ENCODE measurements at regions not wholly inside any gene's neighbourhood (a gene's known extent, or its start where the extent isn't known, plus 50 kb on each side); places are given as distances from the start of the nearest gene placed in this dataset.
A peak's percentile ranks its signal among the peaks of the same experiment; 100 is the strongest.

- no peak overlapping the region for H3K4me3 ChIP-seq (ENCODE audit: low read depth in 2 of 2, low read length in 2 of 2)
- TF ChIP-seq POLR2AphosphoS5 (IDR thresholded peaks at IDR 0.05; ENCODE audit: low read depth, low read length): no peak
- TF ChIP-seq CTCF (IDR thresholded peaks at IDR 0.05): peak; percentile 63; the same call in 1 of the 2 replicates
- no peak for TF ChIP-seq REST (IDR thresholded peaks at IDR 0.05; ENCODE audit: insufficient read depth in 1 of 2, low read depth in 2 of 2, low read length in 1 of 2)
- intact Hi-C loops (cut with micrococcal nuclease; ENCODE audit: unreplicated experiment): no loop called here
- H3K36me3 ChIP-seq (ENCODE audit: control insufficient read depth, insufficient read depth, low read length): no peaks in the 10 kb centered on the region
- ChIA-PET CTCF (interaction anchor here (0.6 kb wide), 1 partner anchor 150 kb away, joined by 4 read pairs; no protein-coding TSS in a partner anchor), POLR2A (no interaction called here)
- H3K27ac ChIP-seq (ENCODE audit: low read length): no peak overlapping the region
- in situ Hi-C loops (cut with HindIII; ENCODE audit: low pct_unique_long_range_greater_than_20kb, low sequenced_read_pairs): no loop called here
- ATAC-seq (no peak), DNase-seq (ENCODE audit: low read depth, low spot score) (no peak)
- no peaks in the 10 kb centered on the region for H3K4me1 ChIP-seq (ENCODE audit: control insufficient read depth, insufficient read depth, low read length)
- no peaks in the 10 kb centered on the region for H3K27me3 ChIP-seq (ENCODE audit: control insufficient read depth, insufficient read depth, low read length)
- no peaks in the 10 kb centered on the region for H3K9me3 ChIP-seq (ENCODE audit: control insufficient read depth, insufficient read depth, low read depth, low read length)
- no TSS peak for BruUV-seq (replicated peaks)
Measured at GRCh38 chr9:80175286-80176150, 603.8 kb downstream of the TLE4 start.

GRCh38 chr9:80163889-80164288 is 592.1 kb downstream of the TLE4 start:
- ChIA-PET CTCF (no interaction called here), POLR2A (no interaction called here)
- TF ChIP-seq TCF7L2 (IDR thresholded peaks at IDR 0.05; ENCODE audit: low read depth, low read length) (no peak), CTCF (IDR thresholded peaks at IDR 0.05) (no peak), SIN3A (IDR thresholded peaks at IDR 0.05; ENCODE audit: borderline replicate concordance, insufficient read depth, low read depth, low read length) (no peak), REST (IDR thresholded peaks at IDR 0.05; ENCODE audit: insufficient read depth in 1 of 2, low read depth in 2 of 2, low read length in 1 of 2) (no peak), POLR2AphosphoS5 (IDR thresholded peaks at IDR 0.05; ENCODE audit: low read depth, low read length) (no peak)
- H3K27me3 ChIP-seq (ENCODE audit: control insufficient read depth, insufficient read depth, low read length): no peaks in the 10 kb centered on the region
- no TSS peak for BruUV-seq (replicated peaks)
- no peak overlapping the region for H3K27ac ChIP-seq (ENCODE audit: low read length)
- intact Hi-C loops (cut with micrococcal nuclease; ENCODE audit: unreplicated experiment): no loop called here
- in situ Hi-C loops (cut with HindIII; ENCODE audit: low pct_unique_long_range_greater_than_20kb, low sequenced_read_pairs): no loop called here
- no peak overlapping the region for H3K4me3 ChIP-seq (ENCODE audit: low read depth in 2 of 2, low read length in 2 of 2)
- no peak for ATAC-seq
- no peaks in the 10 kb centered on the region for H3K4me1 ChIP-seq (ENCODE audit: control insufficient read depth, insufficient read depth, low read length)
- H3K36me3 ChIP-seq (ENCODE audit: control insufficient read depth, insufficient read depth, low read length): no peaks in the 10 kb centered on the region
- H3K9me3 ChIP-seq (ENCODE audit: control insufficient read depth, insufficient read depth, low read depth, low read length): no peaks in the 10 kb centered on the region
- DNase-seq (ENCODE audit: low read depth, low spot score): no peak

Measured in Panc1 (cell line).